Activated naive CD8-positive, alpha-beta T cell treated with anti-CD3 and anti-CD28 coated beads, Interleukin-2, amount 10 ng/mL, durations not matched to agents 7 days and 5 days (primary cell): ENCODE measurements at regions not wholly inside any gene's neighbourhood (a gene's known extent, or its start where the extent isn't known, plus 50 kb on each side); places are given as distances from the start of the nearest gene placed in this dataset.

Source experiments
- ATAC-seq: fragments of 150-1000 bp; cut with Tn5 transposase; one replicate; pipeline ENCODE4 v1.10.0; 2021; ENCODE audit warnings: low read depth, moderate library complexity
- POLR2A ChIA-PET: fragments of 350-600 bp; sonication (Branson Sonifier 250); formaldehyde crosslinking; loops from one replicate; lab custom pipeline; 2021; ENCODE audit warnings: antibody characterized with exemption; lab: Charles Lee
- DNase-seq: peaks from one replicate; pipeline ENCODE4 v3.0.0; 2021
- H3K27ac Mint-ChIP-seq: one replicate; pipeline ENCODE4 v1.8.0; 2022; ENCODE audit warnings: mild to moderate bottlenecking, mixed read lengths
- H3K27me3 Mint-ChIP-seq: one replicate; pipeline ENCODE4 v1.8.0; 2022; ENCODE audit warnings: mild to moderate bottlenecking, moderate library complexity, mixed read lengths
- H3K36me3 Mint-ChIP-seq: one replicate; pipeline ENCODE4 v1.8.0; 2021; ENCODE audit warnings: mild to moderate bottlenecking, mixed read lengths
- H3K4me1 Mint-ChIP-seq: one replicate; pipeline ENCODE4 v1.8.0; 2021; ENCODE audit warnings: mixed read lengths
- H3K4me3 Mint-ChIP-seq: one replicate; pipeline ENCODE4 v1.8.0; 2022; ENCODE audit warnings: mild to moderate bottlenecking, moderate library complexity, mixed read lengths
- H3K9me3 Mint-ChIP-seq: one replicate; pipeline ENCODE4 v1.8.0; 2021; ENCODE audit warnings: mixed read lengths

DNA sequence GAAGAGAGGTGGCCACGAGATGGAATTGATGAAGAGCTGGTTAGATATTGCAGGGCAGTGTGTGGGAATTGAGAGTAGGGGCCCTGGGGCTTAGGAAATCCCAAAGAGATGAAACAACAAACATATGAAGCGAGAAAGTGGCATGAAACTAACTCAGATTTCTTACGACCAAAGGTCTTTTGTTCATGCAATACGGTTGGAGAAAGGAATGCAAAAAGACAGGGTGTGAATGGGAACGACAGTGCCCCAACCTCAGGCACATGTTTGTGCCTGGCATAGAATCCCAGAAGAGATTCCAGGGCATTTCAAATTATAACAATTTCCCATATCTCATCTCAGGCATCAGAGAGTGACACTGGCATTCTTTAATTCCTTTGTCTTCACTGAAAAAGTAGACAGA is 199.2 kb downstream of the ACTL7B start:
- ATAC-seq = no peak
- POLR2A ChIA-PET = no interaction called here
- Mint-ChIP-seq H3K4me3 (no peak overlapping the region), H3K27me3 (no peaks in the 10 kb centered on the region), H3K36me3 (no peaks in the 10 kb centered on the region), H3K9me3 (peaks cover 9% of the 10 kb centered on the region), H3K27ac (no peak overlapping the region), H3K4me1 (no peaks in the 10 kb centered on the region)
- no peak for DNase-seq

DNA sequence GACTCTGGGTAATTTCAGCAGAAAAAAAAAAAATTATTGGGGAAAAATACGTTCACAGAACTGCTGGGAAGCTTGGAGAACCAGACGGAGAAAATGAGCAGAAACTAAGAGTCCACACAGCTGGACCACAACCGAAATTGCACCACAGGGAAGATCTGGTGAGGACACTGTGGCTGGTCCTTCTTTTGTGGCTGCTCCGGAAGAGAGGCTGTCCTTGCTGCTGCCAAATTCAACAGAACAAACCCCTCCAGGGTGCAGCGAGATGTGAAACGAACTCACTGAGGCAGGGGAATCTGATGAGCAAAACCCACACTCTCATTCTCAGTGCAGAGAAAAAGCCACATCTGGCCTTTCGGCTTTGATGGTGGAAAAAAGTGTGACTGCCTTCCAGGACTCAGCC is 200.0 kb downstream of the ACTL7B start:
- no peak overlapping the region for H3K4me3 Mint-ChIP-seq
- H3K27me3 Mint-ChIP-seq = no peaks in the 10 kb centered on the region
- ATAC-seq = no peak
- H3K27ac Mint-ChIP-seq = no peak overlapping the region
- POLR2A ChIA-PET = no interaction called here
- H3K4me1 Mint-ChIP-seq = no peaks in the 10 kb centered on the region
- H3K9me3 Mint-ChIP-seq = peaks cover 8% of the 10 kb centered on the region
- no peak for DNase-seq
- no peaks in the 10 kb centered on the region for H3K36me3 Mint-ChIP-seq

DNA sequence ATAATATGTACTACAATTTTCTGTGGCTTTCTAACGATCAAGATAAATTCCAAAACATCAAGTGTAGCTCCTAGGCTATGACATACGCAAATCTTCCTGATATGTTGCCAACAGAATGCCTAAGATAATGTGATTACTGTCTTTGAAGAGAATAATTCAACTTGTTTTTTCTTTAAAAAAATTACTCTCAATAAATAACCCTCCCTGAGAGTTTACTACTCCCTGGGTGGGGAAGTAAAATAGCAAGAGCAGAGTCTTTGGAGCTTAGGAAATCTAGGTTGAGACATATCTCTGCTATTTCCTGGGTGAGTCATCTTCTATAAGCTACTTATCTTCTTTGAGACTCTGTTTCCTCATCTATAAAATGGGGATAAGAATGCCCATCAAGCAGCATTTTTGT is 201.2 kb downstream of the ACTL7B start:
- H3K4me3 Mint-ChIP-seq = no peak overlapping the region
- POLR2A ChIA-PET = no interaction called here
- ATAC-seq = no peak
- peaks cover 5% of the 10 kb centered on the region for H3K9me3 Mint-ChIP-seq
- H3K27ac Mint-ChIP-seq = no peak overlapping the region
- no peaks in the 10 kb centered on the region for H3K4me1 Mint-ChIP-seq
- no peak for DNase-seq
- no peaks in the 10 kb centered on the region for H3K27me3 Mint-ChIP-seq
- H3K36me3 Mint-ChIP-seq = no peaks in the 10 kb centered on the region

DNA sequence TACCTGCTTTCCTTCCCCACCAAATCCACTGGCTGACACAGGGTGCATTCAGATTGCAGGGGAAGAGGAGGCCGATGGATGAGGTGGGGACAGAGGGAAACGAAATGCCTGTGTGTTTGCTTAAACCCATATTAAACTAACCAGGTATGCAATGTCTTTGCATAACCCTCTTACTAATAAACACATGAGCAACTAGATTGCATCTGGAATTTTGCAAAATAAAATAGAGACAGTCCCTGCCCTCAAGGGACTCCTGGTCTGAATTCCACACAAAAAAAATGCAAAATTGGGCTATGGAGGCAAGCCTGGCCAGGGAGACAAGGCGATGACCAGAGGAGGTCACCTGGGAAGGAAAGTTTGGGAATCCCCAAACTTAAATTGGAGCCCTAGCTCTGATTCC is 202.9 kb downstream of the ACTL7B start:
- Mint-ChIP-seq H3K36me3 (no peaks in the 10 kb centered on the region), H3K4me3 (no peak overlapping the region), H3K27ac (no peak overlapping the region), H3K9me3 (no peaks in the 10 kb centered on the region), H3K27me3 (no peaks in the 10 kb centered on the region), H3K4me1 (no peaks in the 10 kb centered on the region)
- no peak for ATAC-seq
- POLR2A ChIA-PET = no interaction called here
- no peak for DNase-seq

DNA sequence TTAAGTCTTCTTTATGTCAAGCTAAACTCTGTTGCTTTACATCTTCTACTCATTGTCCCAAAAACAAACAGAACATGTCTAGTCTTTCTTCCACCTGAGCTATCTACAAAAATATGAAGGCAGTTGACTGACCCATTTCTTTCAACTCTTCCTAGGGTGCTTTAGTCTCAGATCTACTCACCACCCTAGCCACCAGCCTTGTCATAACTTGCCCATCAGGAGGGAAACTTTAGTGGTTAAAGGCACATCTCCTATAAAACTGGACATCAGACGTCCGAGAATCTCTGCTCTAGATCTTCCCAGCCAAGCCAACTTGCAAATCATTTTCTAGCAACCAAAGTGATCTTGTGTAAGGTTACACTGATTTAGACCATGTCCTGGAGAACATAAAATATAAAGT is 205.0 kb downstream of the ACTL7B start:
- no peaks in the 10 kb centered on the region for H3K36me3 Mint-ChIP-seq
- no peaks in the 10 kb centered on the region for H3K4me1 Mint-ChIP-seq
- DNase-seq (no peak), ATAC-seq (no peak)
- no peaks in the 10 kb centered on the region for H3K9me3 Mint-ChIP-seq
- no peak overlapping the region for H3K27ac Mint-ChIP-seq
- H3K4me3 Mint-ChIP-seq = no peak overlapping the region
- POLR2A ChIA-PET = no interaction called here
- no peaks in the 10 kb centered on the region for H3K27me3 Mint-ChIP-seq

DNA sequence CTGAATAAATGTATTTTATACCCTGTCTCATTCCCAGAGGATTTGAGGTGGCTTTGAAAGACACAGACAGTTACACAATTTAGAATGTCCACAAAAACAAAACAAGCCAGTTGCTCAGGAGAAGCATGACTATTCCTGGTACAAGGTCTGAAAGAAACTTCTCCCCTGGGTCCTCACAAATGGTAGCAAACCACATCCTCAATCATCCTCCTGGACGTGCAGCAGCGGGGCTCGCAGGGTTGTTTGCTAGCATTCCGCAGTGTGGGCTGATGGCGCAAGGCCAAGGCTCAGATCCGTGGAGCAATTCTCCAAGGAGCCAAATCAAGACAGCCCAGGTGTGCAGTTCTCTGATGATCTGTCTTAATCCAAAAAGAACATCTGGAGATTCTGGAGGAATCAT is 210.3 kb downstream of the ACTL7B start:
- H3K4me1 Mint-ChIP-seq = no peaks in the 10 kb centered on the region
- H3K27ac Mint-ChIP-seq = no peak overlapping the region
- no peak for ATAC-seq
- H3K36me3 Mint-ChIP-seq = no peaks in the 10 kb centered on the region
- H3K27me3 Mint-ChIP-seq = peaks cover 3% of the 10 kb centered on the region
- no peak for DNase-seq
- H3K9me3 Mint-ChIP-seq = peaks cover 3% of the 10 kb centered on the region
- POLR2A ChIA-PET = no interaction called here
- H3K4me3 Mint-ChIP-seq = no peak overlapping the region

DNA sequence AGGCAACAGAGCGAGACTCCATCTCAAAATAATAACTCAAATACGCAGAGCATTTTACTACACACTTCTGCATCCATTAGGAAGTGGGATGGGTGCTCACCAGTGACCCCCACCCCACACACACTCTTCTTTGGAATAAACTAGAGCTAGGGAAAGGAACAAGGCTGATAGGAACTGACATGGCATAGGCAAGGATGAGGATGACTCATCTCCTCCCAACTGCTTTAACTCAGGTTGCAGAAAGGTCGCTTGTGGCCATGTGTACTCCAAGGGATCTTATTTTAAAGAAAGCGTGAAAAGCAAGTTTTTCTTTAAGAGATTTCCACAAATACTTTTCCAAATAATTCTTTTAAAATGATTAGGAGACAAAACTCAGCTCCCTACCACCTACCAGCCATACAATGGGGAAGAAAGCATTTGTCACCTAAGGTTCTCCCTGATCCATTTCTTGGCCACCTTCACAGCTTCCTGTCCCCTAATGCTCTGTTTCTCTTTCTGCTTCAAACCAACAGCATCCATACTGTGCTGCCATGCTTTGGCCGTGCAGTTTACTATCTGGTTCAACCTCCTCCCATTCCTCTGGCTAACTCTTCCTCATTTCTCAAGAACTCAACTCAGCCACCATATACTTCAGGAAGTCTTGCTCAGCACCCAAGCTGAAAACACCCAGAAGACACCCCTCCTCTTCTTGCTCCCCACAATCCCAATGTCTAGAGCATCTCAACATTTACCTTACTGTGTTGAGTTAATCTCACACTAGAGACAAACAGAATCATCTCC is 211.9 kb downstream of the ACTL7B start:
- Mint-ChIP-seq H3K27ac (no peak overlapping the region), H3K4me3 (no peak overlapping the region)

DNA sequence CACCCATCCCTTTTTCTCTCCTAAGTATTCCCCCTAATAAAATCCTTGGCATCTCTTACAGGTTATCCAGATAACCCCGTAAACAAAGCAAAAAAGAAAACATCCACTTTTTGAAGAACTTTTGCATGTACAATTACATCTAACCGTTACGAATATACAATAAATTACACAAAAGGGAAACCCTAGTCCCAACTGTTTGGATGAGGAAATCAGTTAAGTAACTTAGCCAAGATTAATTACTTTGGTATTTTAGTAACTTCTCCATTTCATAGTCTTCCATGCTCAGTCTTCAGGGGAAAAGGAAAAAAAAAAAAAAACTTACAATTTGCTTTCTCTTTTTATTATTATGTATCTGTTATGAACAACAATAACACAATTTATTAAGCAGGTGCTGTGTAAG is 212.9 kb downstream of the ACTL7B start:
- POLR2A ChIA-PET = no interaction called here
- peaks cover 3% of the 10 kb centered on the region for H3K27me3 Mint-ChIP-seq
- ATAC-seq (no peak), DNase-seq (no peak)
- H3K27ac Mint-ChIP-seq = no peak overlapping the region
- no peaks in the 10 kb centered on the region for H3K4me1 Mint-ChIP-seq
- no peak overlapping the region for H3K4me3 Mint-ChIP-seq
- H3K36me3 Mint-ChIP-seq = no peaks in the 10 kb centered on the region
- H3K9me3 Mint-ChIP-seq = peaks cover 3% of the 10 kb centered on the region

More for the DNA sequence above, 211.9 kb downstream of the ACTL7B start:
- ATAC-seq = no peak
- Mint-ChIP-seq H3K4me1 (no peaks in the 10 kb centered on the region), H3K9me3 (peaks cover 3% of the 10 kb centered on the region), H3K27me3 (peaks cover 3% of the 10 kb centered on the region), H3K36me3 (no peaks in the 10 kb centered on the region)
- POLR2A ChIA-PET = no interaction called here
- DNase-seq = no peak

DNA sequence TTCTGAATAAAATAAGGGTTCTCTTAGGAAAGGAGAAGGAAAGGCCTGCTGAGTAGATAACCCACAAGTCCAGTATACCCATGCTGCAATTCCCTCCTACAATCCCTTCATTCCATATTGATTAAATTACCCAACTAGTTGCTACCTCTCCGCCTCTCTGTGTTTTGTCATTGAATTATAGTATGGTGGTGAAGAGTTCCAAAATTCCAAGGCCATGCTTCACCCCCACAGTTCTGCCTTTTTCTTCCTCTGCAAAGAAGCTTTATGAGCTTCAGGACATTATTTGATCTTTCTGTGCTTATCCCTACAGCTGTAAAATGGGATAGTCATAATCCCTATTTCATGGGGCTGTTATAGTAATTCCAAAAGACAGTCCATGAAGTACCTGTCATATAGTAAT is 215.6 kb downstream of the ACTL7B start:
- H3K27me3 Mint-ChIP-seq = peaks cover 7% of the 10 kb centered on the region
- POLR2A ChIA-PET = no interaction called here
- DNase-seq (no peak), ATAC-seq (no peak)
- H3K4me3 Mint-ChIP-seq = no peak overlapping the region
- peaks cover 3% of the 10 kb centered on the region for H3K9me3 Mint-ChIP-seq
- no peaks in the 10 kb centered on the region for H3K4me1 Mint-ChIP-seq
- H3K36me3 Mint-ChIP-seq = no peaks in the 10 kb centered on the region
- H3K27ac Mint-ChIP-seq = no peak overlapping the region

DNA sequence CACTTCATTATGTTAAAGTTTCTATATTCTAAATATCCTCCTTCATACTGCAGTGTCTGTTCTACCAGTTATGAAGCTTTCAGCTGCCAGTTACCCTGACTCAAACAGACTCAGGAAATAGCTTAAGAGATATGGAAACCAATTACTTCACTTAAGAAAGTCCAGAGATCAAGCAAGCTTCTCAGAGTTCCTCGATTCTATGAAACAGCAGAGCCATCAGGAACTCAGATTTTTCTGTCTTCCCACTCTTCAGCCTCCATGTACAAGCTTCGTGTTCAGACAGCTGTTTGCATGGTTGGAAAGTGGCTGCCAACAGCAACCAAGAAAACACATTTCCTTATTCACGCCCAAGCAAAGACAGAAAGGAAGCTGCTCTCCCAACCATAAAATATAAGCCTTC is 216.1 kb downstream of the ACTL7B start:
- Mint-ChIP-seq H3K36me3 (no peaks in the 10 kb centered on the region), H3K9me3 (peaks cover 3% of the 10 kb centered on the region), H3K27ac (no peak overlapping the region), H3K4me1 (no peaks in the 10 kb centered on the region), H3K4me3 (no peak overlapping the region), H3K27me3 (peaks cover 7% of the 10 kb centered on the region)
- POLR2A ChIA-PET = no interaction called here
- ATAC-seq (no peak), DNase-seq (no peak)

DNA sequence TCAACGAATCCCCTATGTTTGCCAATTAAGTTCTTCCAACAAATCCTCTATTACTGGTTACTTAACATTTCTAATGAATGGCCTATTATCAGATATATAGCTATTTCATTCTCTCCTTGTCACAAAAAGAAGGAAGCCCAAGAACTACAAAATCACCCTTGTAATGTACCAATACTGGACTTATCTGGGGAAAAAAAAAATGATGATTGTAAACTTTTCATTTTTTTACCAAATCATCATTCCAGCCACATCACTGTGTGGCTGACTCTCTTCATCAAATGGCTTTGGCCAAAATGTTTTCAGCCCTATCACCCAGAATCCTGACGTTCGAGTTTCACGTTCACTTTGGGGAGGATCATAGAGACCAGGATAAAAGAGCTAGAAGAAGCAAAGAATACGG is 216.7 kb downstream of the ACTL7B start:
- no peak overlapping the region for H3K27ac Mint-ChIP-seq
- H3K4me1 Mint-ChIP-seq = no peaks in the 10 kb centered on the region
- POLR2A ChIA-PET = no interaction called here
- no peak for DNase-seq
- H3K27me3 Mint-ChIP-seq = peaks cover 7% of the 10 kb centered on the region
- ATAC-seq = no peak
- no peaks in the 10 kb centered on the region for H3K36me3 Mint-ChIP-seq
- H3K4me3 Mint-ChIP-seq = no peak overlapping the region
- peaks cover under 1% of the 10 kb centered on the region for H3K9me3 Mint-ChIP-seq

DNA sequence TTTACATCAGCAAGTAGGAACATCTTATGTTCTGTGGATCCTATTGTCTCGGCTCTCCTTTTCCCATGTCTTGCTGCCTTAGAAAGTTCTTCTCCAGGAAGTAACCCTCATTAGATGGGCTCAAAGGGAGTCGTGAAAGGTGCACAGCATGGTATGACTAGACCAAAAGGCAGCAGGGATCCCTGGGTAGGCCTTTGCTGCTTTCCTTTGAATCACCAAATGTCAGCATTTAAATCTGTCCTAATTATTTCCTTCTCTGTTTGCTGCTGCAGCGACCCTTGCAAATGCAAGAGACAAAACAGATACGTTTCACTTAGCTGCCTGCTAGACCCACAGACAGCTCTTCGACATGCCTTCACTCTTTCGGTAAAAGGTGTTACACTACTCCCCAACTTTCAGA is 218.4 kb downstream of the ACTL7B start:
- H3K36me3 Mint-ChIP-seq = no peaks in the 10 kb centered on the region
- POLR2A ChIA-PET = no interaction called here
- H3K27me3 Mint-ChIP-seq = peaks cover 7% of the 10 kb centered on the region
- H3K9me3 Mint-ChIP-seq = no peaks in the 10 kb centered on the region
- no peak for DNase-seq
- no peak overlapping the region for H3K27ac Mint-ChIP-seq
- no peak for ATAC-seq
- H3K4me1 Mint-ChIP-seq = no peaks in the 10 kb centered on the region
- no peak overlapping the region for H3K4me3 Mint-ChIP-seq

DNA sequence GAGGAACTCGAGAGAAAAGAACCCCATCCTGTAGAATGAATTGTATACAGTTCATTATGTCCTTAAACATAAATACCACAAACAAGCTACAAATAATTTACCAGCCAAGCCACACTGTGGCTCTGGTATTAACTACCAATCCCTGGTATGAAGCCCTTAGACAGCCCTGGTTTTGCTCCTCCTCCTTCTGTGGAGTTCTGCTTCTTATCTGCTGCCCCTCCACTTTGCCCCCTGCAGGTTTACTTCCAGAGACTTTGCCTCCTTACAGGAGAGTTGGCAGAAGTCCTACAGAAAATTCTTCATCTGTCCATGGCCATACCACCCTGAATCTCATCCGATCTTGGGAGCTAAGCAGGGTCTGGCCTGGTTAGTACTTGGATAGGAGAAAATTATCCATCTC is 219.8 kb downstream of the ACTL7B start:
- H3K4me3 Mint-ChIP-seq = no peak overlapping the region
- H3K27ac Mint-ChIP-seq = no peak overlapping the region
- POLR2A ChIA-PET = no interaction called here
- no peaks in the 10 kb centered on the region for H3K9me3 Mint-ChIP-seq
- H3K4me1 Mint-ChIP-seq = no peaks in the 10 kb centered on the region
- H3K27me3 Mint-ChIP-seq = peaks cover 5% of the 10 kb centered on the region
- DNase-seq (no peak), ATAC-seq (no peak)
- H3K36me3 Mint-ChIP-seq = no peaks in the 10 kb centered on the region

DNA sequence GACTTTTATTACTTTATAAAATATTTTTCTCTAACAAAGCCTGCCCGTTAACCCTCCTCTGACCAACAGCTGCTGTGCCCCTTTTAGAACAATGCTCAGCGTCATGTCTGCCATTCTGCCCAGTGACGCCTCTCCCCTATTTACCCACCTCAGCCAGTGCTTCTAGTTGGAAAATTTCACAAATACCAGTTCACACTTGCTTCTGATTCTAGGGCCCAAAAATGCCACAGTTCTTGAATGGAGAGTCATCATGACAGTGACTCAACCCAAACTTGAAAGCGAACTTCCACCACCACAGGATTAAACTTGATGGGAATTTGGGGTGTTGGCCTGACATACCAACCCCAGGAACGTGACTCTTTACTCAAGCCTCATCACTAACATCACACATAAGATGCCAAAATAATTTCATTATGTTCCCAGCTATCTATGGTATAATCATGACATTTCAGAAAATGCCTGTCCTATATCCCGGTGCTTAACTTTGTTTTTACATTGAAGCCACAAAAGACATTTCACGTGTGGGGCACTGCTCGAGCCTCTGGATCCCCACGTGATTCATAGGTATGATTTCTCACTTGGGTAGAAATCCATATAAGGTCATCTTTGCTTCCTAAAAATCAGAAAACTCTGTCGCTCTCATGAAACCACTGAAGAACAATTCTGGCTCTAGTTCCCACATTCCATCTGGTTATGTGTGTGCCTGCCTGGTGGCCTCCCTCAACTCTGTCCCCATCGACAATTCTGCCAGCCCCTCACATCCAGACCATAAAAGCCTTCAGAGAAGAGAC is 220.9 kb downstream of the ACTL7B start:
- Mint-ChIP-seq H3K4me3 (no peak overlapping the region), H3K4me1 (no peaks in the 10 kb centered on the region), H3K27ac (no peak overlapping the region), H3K9me3 (no peaks in the 10 kb centered on the region), H3K27me3 (peaks cover 3% of the 10 kb centered on the region), H3K36me3 (no peaks in the 10 kb centered on the region)
- DNase-seq (no peak), ATAC-seq (no peak)
- POLR2A ChIA-PET = no interaction called here
